Right lobe of liver (tissue), 4 donors: ENCODE measurements at regions not wholly inside any gene's neighbourhood (a gene's known extent, or its start where the extent isn't known, plus 50 kb on each side); places are given as distances from the start of the nearest gene placed in this dataset.

Source experiments
- POLR2A ChIP-seq: fragments of 450-650 bp; IDR thresholded peaks from one replicate; pipeline ENCODE4 v1.6.1; 2017; ENCODE audit warnings: antibody characterized with exemption, mild to moderate bottlenecking
- TF ChIP-seq, protein P1 (sequence below), 4 donors: fragments of 200-600 bp in 3 of 4; fragments of 450-650 bp in 1 of 4; IDR thresholded peaks; one replicate each; pipeline versions ENCODE4 v1.5.1 to v1.8.0; 2016 to 2022; ENCODE audit warnings: antibody characterized with exemption in 4 of 4, mild to moderate bottlenecking in 2 of 4
- donor health status: DM: no; HTN: no; CAD: no.
- donor health status: DM: no; HTN: no; CAD: no.
- donor health status: DM: no; HTN: yes; CAD: no.

DNA sequence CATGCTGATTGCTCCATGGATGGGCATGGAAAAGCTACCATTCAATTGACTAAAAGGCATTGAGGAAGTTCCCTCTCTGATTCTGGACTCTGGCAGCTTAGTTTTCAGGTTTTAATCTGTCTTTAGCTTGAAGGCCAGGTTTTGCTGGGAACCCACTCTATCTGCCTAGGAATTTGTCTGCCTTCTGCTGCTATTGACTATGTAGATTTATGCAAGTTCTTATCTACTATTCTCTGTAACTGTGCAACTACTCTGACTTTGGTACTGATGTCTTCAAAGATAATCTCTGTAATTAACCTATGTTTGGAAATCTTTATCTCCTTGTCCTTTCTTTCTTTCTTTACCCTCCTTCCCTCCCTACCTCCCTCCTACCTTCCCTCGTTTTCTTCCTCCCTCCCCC, 178.8 kb downstream of the DSEL start:
- TF ChIP-seq, protein P1, sequence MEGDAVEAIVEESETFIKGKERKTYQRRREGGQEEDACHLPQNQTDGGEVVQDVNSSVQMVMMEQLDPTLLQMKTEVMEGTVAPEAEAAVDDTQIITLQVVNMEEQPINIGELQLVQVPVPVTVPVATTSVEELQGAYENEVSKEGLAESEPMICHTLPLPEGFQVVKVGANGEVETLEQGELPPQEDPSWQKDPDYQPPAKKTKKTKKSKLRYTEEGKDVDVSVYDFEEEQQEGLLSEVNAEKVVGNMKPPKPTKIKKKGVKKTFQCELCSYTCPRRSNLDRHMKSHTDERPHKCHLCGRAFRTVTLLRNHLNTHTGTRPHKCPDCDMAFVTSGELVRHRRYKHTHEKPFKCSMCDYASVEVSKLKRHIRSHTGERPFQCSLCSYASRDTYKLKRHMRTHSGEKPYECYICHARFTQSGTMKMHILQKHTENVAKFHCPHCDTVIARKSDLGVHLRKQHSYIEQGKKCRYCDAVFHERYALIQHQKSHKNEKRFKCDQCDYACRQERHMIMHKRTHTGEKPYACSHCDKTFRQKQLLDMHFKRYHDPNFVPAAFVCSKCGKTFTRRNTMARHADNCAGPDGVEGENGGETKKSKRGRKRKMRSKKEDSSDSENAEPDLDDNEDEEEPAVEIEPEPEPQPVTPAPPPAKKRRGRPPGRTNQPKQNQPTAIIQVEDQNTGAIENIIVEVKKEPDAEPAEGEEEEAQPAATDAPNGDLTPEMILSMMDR (IDR thresholded peaks at IDR 0.05) = no peak
- TF ChIP-seq POLR2A = no peak
